ENCODE measurements at regions not wholly inside any gene's neighbourhood (a gene's known extent, or its start where the extent isn't known, plus 50 kb on each side); places are given as distances from the start of the nearest gene placed in this dataset.

DNA sequence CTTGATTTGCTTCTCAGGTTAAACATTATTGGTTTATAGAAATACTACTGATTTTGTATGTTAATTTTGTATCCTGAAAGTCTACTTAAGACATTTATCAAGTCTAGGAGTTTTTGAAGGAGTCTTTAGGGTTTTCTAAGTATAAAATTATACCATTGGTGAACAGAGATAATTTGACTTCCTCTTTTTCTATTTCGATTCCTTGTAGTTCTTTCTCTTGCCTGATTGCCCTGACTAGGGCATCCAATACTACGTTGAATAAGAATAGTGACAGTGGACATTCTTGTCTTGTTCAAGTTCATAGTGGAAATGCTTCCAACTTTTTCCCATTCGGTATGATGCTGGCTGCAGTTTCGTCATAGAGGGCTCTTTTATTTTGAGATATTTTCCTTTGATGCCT lies 807.5 kb upstream of the SLC10A2 start:
- Mint-ChIP-seq H3K9me3 (peaks cover 0 to 13% (median 3%) of the 10 kb centered on the region in 11 donors), H3K27ac (no peak overlapping the region), H3K4me3 (no peak overlapping the region), H3K36me3 (no peaks in the 10 kb centered on the region), H3K27me3 (no peaks in the 10 kb centered on the region), H3K4me1 (no peaks in the 10 kb centered on the region)
- DNase-seq = no peak
- H3K4me1 ChIP-seq (ENCODE audit: control insufficient read depth in 2 of 2, insufficient read depth in 2 of 2, low read length in 2 of 2) = no peaks in the 10 kb centered on the region
- no peaks in the 10 kb centered on the region for H3K36me3 ChIP-seq (ENCODE audit: control insufficient read depth in 2 of 3, insufficient read depth in 3 of 3, low read length in 3 of 3)
- H3K4me3 ChIP-seq (ENCODE audit: low read length) = no peak overlapping the region
- H3K27me3 ChIP-seq (ENCODE audit: control insufficient read depth in 2 of 2, insufficient read depth in 2 of 2, low read length in 2 of 2) = no peaks in the 10 kb centered on the region
- no peak for ATAC-seq
- ChIA-PET POLR2A (no interaction called here), CTCF (no interaction called here)
- H3K27ac ChIP-seq (ENCODE audit: low read depth, low read length) = no peak overlapping the region
- intact Hi-C loops (cut with micrococcal nuclease) = no loop called here
- H3K9me3 ChIP-seq (ENCODE audit: control insufficient read depth in 2 of 3, low read length in 3 of 3) = no peaks in the 10 kb centered on the region

DNA sequence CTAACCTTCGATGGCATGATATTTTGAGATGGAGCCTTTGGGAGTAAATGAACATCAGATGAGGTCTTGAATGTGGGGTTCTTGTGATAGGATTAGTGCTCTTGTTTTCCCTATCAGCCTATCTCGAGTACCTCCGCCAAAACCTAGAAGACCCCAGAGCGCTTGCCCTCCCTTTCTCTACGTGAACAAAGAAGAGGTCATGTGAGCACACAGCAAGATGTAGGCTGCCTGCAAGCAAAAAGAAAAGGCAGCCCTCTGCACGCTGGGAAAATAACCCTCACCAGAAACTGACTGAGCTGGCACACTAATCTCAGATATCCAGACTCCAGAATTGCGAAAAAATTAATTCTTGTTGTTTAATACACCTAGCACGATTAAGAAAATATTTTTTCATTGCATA lies 799.8 kb upstream of the SLC10A2 start:
- peaks cover 0 to 3% (median 0%) of the 10 kb centered on the region in 7 donors for H3K4me1 Mint-ChIP-seq

DNA sequence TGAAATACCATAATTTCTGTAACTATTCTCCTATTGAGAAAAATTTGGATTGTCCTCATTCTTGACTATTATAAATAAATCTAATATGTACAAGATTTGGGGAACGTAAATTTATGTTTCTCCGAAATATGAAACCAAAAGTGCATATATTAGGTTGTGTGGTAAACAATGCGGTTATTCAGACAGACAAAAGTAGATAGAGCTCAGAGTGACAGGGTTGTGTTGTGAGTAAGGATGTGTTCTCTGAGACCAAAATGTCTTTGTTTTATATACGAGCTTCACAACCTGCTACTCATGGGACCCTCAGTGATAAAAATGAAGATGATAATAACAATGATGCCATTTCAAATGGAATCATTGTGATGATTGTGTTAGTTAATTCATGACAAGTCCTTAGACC lies 796.3 kb upstream of the SLC10A2 start:
- Mint-ChIP-seq H3K4me3 (no peak overlapping the region), H3K4me1 (peaks cover 0 to 15% (median 0%) of the 10 kb centered on the region in 7 donors), H3K27me3 (no peaks in the 10 kb centered on the region), H3K9me3 (peaks cover 0 to 12% (median 0%) of the 10 kb centered on the region in 11 donors), H3K27ac (no peak overlapping the region), H3K36me3 (no peaks in the 10 kb centered on the region)
- intact Hi-C loops (cut with micrococcal nuclease) = no loop called here
- POLR2A ChIA-PET = no interaction called here
- CTCF ChIA-PET = no interaction called here
- ATAC-seq (no peak), DNase-seq (no peak)
- Histone ChIP-seq H3K4me3 (ENCODE audit: low read length) (no peak overlapping the region), H3K4me1 (ENCODE audit: control insufficient read depth in 2 of 2, insufficient read depth in 2 of 2, low read length in 2 of 2) (no peaks in the 10 kb centered on the region), H3K27me3 (ENCODE audit: control insufficient read depth in 2 of 2, insufficient read depth in 2 of 2, low read length in 2 of 2) (no peaks in the 10 kb centered on the region), H3K27ac (ENCODE audit: low read depth, low read length) (no peak overlapping the region), H3K9me3 (ENCODE audit: control insufficient read depth in 2 of 3, low read length in 3 of 3) (no peaks in the 10 kb centered on the region), H3K36me3 (ENCODE audit: control insufficient read depth in 2 of 3, insufficient read depth in 3 of 3, low read length in 3 of 3) (no peaks in the 10 kb centered on the region)

More for the DNA sequence above, 799.8 kb upstream of the SLC10A2 start:
- DNase-seq (no peak), ATAC-seq (no peak)
- H3K36me3 Mint-ChIP-seq = no peaks in the 10 kb centered on the region
- POLR2A ChIA-PET = no interaction called here
- Histone ChIP-seq H3K4me1 (ENCODE audit: control insufficient read depth in 2 of 2, insufficient read depth in 2 of 2, low read length in 2 of 2) (no peaks in the 10 kb centered on the region), H3K4me3 (ENCODE audit: low read length) (no peak overlapping the region), H3K9me3 (ENCODE audit: control insufficient read depth in 2 of 3, low read length in 3 of 3) (no peaks in the 10 kb centered on the region), H3K36me3 (ENCODE audit: control insufficient read depth in 2 of 3, insufficient read depth in 3 of 3, low read length in 3 of 3) (no peaks in the 10 kb centered on the region), H3K27ac (ENCODE audit: low read depth, low read length) (no peak overlapping the region), H3K27me3 (ENCODE audit: control insufficient read depth in 2 of 2, insufficient read depth in 2 of 2, low read length in 2 of 2) (no peaks in the 10 kb centered on the region)
- H3K27ac Mint-ChIP-seq = no peak overlapping the region
- CTCF ChIA-PET = no interaction called here
- H3K27me3 Mint-ChIP-seq = no peaks in the 10 kb centered on the region
- intact Hi-C loops (cut with micrococcal nuclease) = no loop called here
- peaks cover 0 to 22% (median 3%) of the 10 kb centered on the region in 11 donors for H3K9me3 Mint-ChIP-seq
- no peak overlapping the region for H3K4me3 Mint-ChIP-seq

DNA sequence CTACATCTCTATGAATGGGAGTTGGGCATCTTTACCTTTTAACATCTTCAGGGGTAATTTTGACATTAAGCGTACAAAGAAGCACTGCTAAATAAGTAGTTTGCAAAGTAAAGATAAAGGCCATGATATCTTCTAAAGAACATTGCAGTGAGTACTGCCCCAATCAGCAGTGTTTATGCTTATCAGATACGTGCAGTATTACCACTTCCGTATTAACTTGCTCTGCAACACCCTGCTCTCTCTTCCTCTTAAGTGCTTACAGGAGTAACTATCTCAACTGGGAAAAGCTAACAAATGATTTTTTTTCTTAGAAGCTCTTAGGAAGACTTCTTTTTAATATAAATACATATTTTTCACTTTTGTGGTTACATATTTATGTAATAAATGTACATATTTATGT lies 793.7 kb upstream of the SLC10A2 start:
- H3K9me3 ChIP-seq (ENCODE audit: control insufficient read depth in 2 of 3, low read length in 3 of 3) = no peaks in the 10 kb centered on the region
- no peaks in the 10 kb centered on the region for H3K27me3 Mint-ChIP-seq
- no peaks in the 10 kb centered on the region for H3K36me3 ChIP-seq (ENCODE audit: control insufficient read depth in 2 of 3, insufficient read depth in 3 of 3, low read length in 3 of 3)
- no peak overlapping the region for H3K27ac ChIP-seq (ENCODE audit: low read depth, low read length)
- peaks cover 0 to 15% (median 0%) of the 10 kb centered on the region in 7 donors for H3K4me1 Mint-ChIP-seq
- peaks cover 0 to 8% (median 0%) of the 10 kb centered on the region in 11 donors for H3K9me3 Mint-ChIP-seq
- peak; percentile 69 for ATAC-seq
- ChIA-PET CTCF (no interaction called here), POLR2A (no interaction called here)
- intact Hi-C loops (cut with micrococcal nuclease) = no loop called here
- no peaks in the 10 kb centered on the region for H3K27me3 ChIP-seq (ENCODE audit: control insufficient read depth in 2 of 2, insufficient read depth in 2 of 2, low read length in 2 of 2)
- peak overlapping the region in 1 of 10 donors; percentile 4 for H3K4me3 Mint-ChIP-seq
- DNase-seq = peak in 2 of 9 donors; percentile 1 to 4
- no peaks in the 10 kb centered on the region for H3K4me1 ChIP-seq (ENCODE audit: control insufficient read depth in 2 of 2, insufficient read depth in 2 of 2, low read length in 2 of 2)
- H3K27ac Mint-ChIP-seq = no peak overlapping the region
- no peaks in the 10 kb centered on the region for H3K36me3 Mint-ChIP-seq
- H3K4me3 ChIP-seq (ENCODE audit: low read length) = no peak overlapping the region

DNA sequence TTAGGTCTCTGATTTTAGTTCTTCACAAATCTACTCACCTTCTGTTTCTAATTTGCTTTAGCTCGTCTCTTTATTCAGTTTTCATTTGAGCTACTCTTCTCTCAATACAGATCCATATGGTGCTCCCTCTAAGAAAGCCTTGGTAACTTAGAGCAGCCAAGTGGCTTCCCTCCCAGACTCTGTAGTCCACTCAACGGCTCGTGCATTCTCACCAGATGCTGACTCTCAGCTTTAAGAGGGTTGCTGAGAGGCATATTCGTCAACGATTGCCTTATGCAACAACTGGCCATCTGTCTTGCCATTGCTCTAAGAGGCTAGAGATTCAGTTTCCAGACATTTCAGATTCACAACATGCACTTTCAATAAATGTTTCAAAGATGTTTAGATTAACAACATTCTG lies 785.8 kb upstream of the SLC10A2 start:
- ChIA-PET CTCF (no interaction called here), POLR2A (no interaction called here)
- H3K27ac Mint-ChIP-seq = no peak overlapping the region
- H3K4me1 Mint-ChIP-seq = no peaks in the 10 kb centered on the region
- H3K36me3 Mint-ChIP-seq = no peaks in the 10 kb centered on the region
- Histone ChIP-seq H3K27ac (ENCODE audit: low read depth, low read length) (no peak overlapping the region), H3K9me3 (ENCODE audit: control insufficient read depth in 2 of 3, low read length in 3 of 3) (peaks cover 0 to 4% (median 0%) of the 10 kb centered on the region in 3 experiments), H3K4me1 (ENCODE audit: control insufficient read depth in 2 of 2, insufficient read depth in 2 of 2, low read length in 2 of 2) (no peaks in the 10 kb centered on the region), H3K27me3 (ENCODE audit: control insufficient read depth in 2 of 2, insufficient read depth in 2 of 2, low read length in 2 of 2) (no peaks in the 10 kb centered on the region), H3K36me3 (ENCODE audit: control insufficient read depth in 2 of 3, insufficient read depth in 3 of 3, low read length in 3 of 3) (no peaks in the 10 kb centered on the region), H3K4me3 (ENCODE audit: low read length) (no peak overlapping the region)
- H3K27me3 Mint-ChIP-seq = no peaks in the 10 kb centered on the region
- no peak overlapping the region for H3K4me3 Mint-ChIP-seq
- no peak for DNase-seq
- peaks cover 0 to 5% (median 3%) of the 10 kb centered on the region in 11 donors for H3K9me3 Mint-ChIP-seq
- intact Hi-C loops (cut with micrococcal nuclease) = no loop called here
- ATAC-seq = no peak

DNA sequence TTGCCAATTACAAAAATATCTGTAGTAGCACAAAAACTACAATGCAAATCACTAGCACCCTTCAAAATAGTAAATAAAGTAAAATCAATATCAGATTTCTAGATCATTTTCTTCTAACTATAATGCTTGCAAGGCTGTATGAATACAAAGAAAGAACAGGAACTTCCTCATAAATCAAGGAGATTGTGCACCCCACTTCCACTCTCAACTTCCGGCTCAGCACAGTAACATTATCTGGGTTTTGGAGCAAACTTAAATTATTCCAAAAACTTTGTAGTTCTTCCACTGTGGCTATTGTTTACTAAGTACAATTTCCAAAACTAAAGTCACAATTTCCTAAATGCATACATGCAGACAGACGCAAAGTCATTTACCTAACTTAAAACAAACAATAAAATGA lies 778.3 kb upstream of the SLC10A2 start:
- H3K9me3 ChIP-seq (ENCODE audit: control insufficient read depth in 2 of 3, low read length in 3 of 3) = no peaks in the 10 kb centered on the region
- no peaks in the 10 kb centered on the region for H3K36me3 ChIP-seq (ENCODE audit: control insufficient read depth in 2 of 3, insufficient read depth in 3 of 3, low read length in 3 of 3)
- H3K4me1 Mint-ChIP-seq = no peaks in the 10 kb centered on the region
- ATAC-seq (no peak), DNase-seq (no peak)
- peaks cover 0 to 17% (median 0%) of the 10 kb centered on the region in 11 donors for H3K9me3 Mint-ChIP-seq
- no peaks in the 10 kb centered on the region for H3K4me1 ChIP-seq (ENCODE audit: control insufficient read depth in 2 of 2, insufficient read depth in 2 of 2, low read length in 2 of 2)
- H3K27me3 Mint-ChIP-seq = no peaks in the 10 kb centered on the region
- H3K4me3 Mint-ChIP-seq = no peak overlapping the region
- no peak overlapping the region for H3K4me3 ChIP-seq (ENCODE audit: low read length)
- intact Hi-C loops (cut with micrococcal nuclease) = no loop called here
- no peaks in the 10 kb centered on the region for H3K36me3 Mint-ChIP-seq
- CTCF ChIA-PET = no interaction called here
- H3K27ac ChIP-seq (ENCODE audit: low read depth, low read length) = no peak overlapping the region
- POLR2A ChIA-PET = no interaction called here
- no peak overlapping the region for H3K27ac Mint-ChIP-seq
- no peaks in the 10 kb centered on the region for H3K27me3 ChIP-seq (ENCODE audit: control insufficient read depth in 2 of 2, insufficient read depth in 2 of 2, low read length in 2 of 2)

DNA sequence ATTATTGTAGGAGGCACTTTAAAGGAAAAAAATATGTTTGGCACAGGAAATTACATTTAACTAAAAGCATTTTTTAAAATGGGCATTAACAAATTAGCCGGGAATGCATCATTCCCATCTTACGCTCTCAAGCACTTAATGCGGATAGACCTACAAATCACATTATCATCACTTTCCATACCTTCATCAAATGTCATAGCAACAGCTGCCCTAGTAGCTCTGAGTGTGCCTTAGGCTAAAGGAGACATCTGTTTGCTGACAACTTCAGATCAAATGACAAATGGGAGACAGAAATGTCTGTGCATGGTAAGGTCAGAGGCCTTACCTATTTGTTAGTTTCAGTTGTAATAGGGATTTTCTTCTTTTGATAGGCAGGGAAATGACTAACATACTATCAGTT lies 773.2 kb upstream of the SLC10A2 start:
- Mint-ChIP-seq H3K36me3 (no peaks in the 10 kb centered on the region), H3K4me3 (no peak overlapping the region), H3K9me3 (peaks cover 0 to 4% (median 0%) of the 10 kb centered on the region in 11 donors), H3K4me1 (no peaks in the 10 kb centered on the region), H3K27ac (no peak overlapping the region), H3K27me3 (no peaks in the 10 kb centered on the region)
- CTCF ChIA-PET = no interaction called here
- Histone ChIP-seq H3K4me3 (ENCODE audit: low read length) (no peak overlapping the region), H3K27me3 (ENCODE audit: control insufficient read depth in 2 of 2, insufficient read depth in 2 of 2, low read length in 2 of 2) (no peaks in the 10 kb centered on the region), H3K27ac (ENCODE audit: low read depth, low read length) (no peak overlapping the region), H3K9me3 (ENCODE audit: control insufficient read depth in 2 of 3, low read length in 3 of 3) (no peaks in the 10 kb centered on the region), H3K36me3 (ENCODE audit: control insufficient read depth in 2 of 3, insufficient read depth in 3 of 3, low read length in 3 of 3) (no peaks in the 10 kb centered on the region), H3K4me1 (ENCODE audit: control insufficient read depth in 2 of 2, insufficient read depth in 2 of 2, low read length in 2 of 2) (no peaks in the 10 kb centered on the region)
- no peak for DNase-seq
- ATAC-seq = no peak
- intact Hi-C loops (cut with micrococcal nuclease) = no loop called here
- POLR2A ChIA-PET = no interaction called here
